K562 (cell line): ENCODE measurements at regions not wholly inside any gene's neighbourhood (a gene's known extent, or its start where the extent isn't known, plus 50 kb on each side); places are given as distances from the start of the nearest gene placed in this dataset.

Experiments
- BCLAF1 ChIP-seq, 2 experiments: fragments of 450-650 bp in 1 of 2; IDR thresholded peaks; 2 replicates each; pipeline ENCODE4 v1.6.1; 2011 to 2017; ENCODE audit warnings: low read depth in 2 of 2, antibody characterized with exemption in 1 of 2, borderline replicate concordance in 1 of 2, low read length in 1 of 2, mild to moderate bottlenecking in 1 of 2, mixed read lengths in 1 of 2; ENCODE audit not compliant: control insufficient read depth in 1 of 2
- FOXA1 ChIP-seq: fragments of 450-650 bp; IDR thresholded peaks from 2 replicates; pipeline ENCODE4 v1.6.1; 2016; ENCODE audit warnings: mild to moderate bottlenecking, borderline replicate concordance
- GATA2 ChIP-seq: sonication (generic); formaldehyde crosslinking; IDR thresholded peaks from 2 replicates; pipeline ENCODE4 v1.4.0; 2020; ENCODE audit warnings: mild to moderate bottlenecking, missing genetic modification reagents
- GTF2F1 ChIP-seq: IDR thresholded peaks from 2 replicates; pipeline ENCODE4 v1.6.1; 2011; ENCODE audit warnings: low read depth, low read length, improper control_type of control experiment
- JUN ChIP-seq, 2 experiments: sonication (generic) in 1 of 2; formaldehyde crosslinking in 1 of 2; IDR thresholded peaks; 2 replicates each; pipeline versions ENCODE4 v1.6.1 to v1.8.0; 2012 to 2022; ENCODE audit warnings: borderline replicate concordance in 2 of 2, mild to moderate bottlenecking in 2 of 2, improper control_type of control experiment in 1 of 2, low read depth in 1 of 2, low read length in 1 of 2, missing genetic modification reagents in 1 of 2
- MAZ ChIP-seq, 2 experiments: fragments of 450-650 bp in 1 of 2; sonication (generic) in 1 of 2; formaldehyde crosslinking; IDR thresholded peaks in 1 of 2; conservative IDR thresholded peaks in 1 of 2; 2 replicates each; pipeline versions ENCODE4 v1.4.0 to v1.5.0; 2020; ENCODE audit warnings: mild to moderate bottlenecking in 1 of 2, missing genetic modification reagents in 1 of 2
- MYNN ChIP-seq, 2 experiments: sonication (generic); formaldehyde crosslinking in 1 of 2; IDR thresholded peaks; 2 replicates each; pipeline versions ENCODE4 v1.5.0 to v1.6.1; 2016 to 2020; ENCODE audit warnings: antibody characterized with exemption in 1 of 2, missing genetic modification reagents in 1 of 2
- SIN3A ChIP-seq, 2 experiments: fragments of 150-350 bp in 1 of 2; IDR thresholded peaks; 2 replicates each; pipeline ENCODE4 v1.6.1; 2011 to 2016; ENCODE audit warnings: borderline replicate concordance in 2 of 2, low read depth in 2 of 2, low read length in 2 of 2, mild to moderate bottlenecking in 2 of 2, moderate library complexity in 2 of 2; ENCODE audit not compliant: control insufficient read depth in 1 of 2
- SPI1 ChIP-seq: IDR thresholded peaks from 2 replicates; pipeline ENCODE4 v1.6.1; 2011; ENCODE audit warnings: low read depth, low read length, control low read depth, borderline replicate concordance
- ZNF174 ChIP-seq: fragments of 250-450 bp; sonication (Bioruptor Pico); IDR thresholded peaks from 2 replicates; pipeline ENCODE4 v1.4.0; 2020; ENCODE audit warnings: mild to moderate bottlenecking
- ZNF175 ChIP-seq: fragments of 200-800 bp; sonication (Bioruptor generic); IDR thresholded peaks from 2 replicates; pipeline ENCODE4 v1.6.1; 2016; ENCODE audit warnings: low read depth, mild to moderate bottlenecking, missing genetic modification characterization, missing compliant biosample characterization
- TF ChIP-seq, protein P1 (sequence below): sonication (generic); formaldehyde crosslinking; IDR thresholded peaks from 2 replicates; pipeline ENCODE4 v1.8.1; 2023; ENCODE audit warnings: mild to moderate bottlenecking, missing genetic modification reagents
- TF ChIP-seq, protein P2 (sequence below), 3 experiments: IDR thresholded peaks in 2 of 3; conservative IDR thresholded peaks in 1 of 3; 2 replicates each; pipeline ENCODE4 v1.5.1; 2011 to 2012; ENCODE audit warnings: low read length in 3 of 3, mild to moderate bottlenecking in 3 of 3, control low read depth in 2 of 3, improper control_type of control experiment in 1 of 3, inconsistent platforms in 1 of 3, low read depth in 1 of 3, mixed read lengths in 1 of 3, moderate library complexity in 1 of 3; ENCODE audit not compliant: insufficient read depth in 2 of 3

- no peak for TF ChIP-seq MYNN (IDR thresholded peaks at IDR 0.05)
- TF ChIP-seq MYNN (CRISPR knock-in tag; IDR thresholded peaks at IDR 0.05): no peak
- no peak for TF ChIP-seq GTF2F1
- TF ChIP-seq, protein P1, sequence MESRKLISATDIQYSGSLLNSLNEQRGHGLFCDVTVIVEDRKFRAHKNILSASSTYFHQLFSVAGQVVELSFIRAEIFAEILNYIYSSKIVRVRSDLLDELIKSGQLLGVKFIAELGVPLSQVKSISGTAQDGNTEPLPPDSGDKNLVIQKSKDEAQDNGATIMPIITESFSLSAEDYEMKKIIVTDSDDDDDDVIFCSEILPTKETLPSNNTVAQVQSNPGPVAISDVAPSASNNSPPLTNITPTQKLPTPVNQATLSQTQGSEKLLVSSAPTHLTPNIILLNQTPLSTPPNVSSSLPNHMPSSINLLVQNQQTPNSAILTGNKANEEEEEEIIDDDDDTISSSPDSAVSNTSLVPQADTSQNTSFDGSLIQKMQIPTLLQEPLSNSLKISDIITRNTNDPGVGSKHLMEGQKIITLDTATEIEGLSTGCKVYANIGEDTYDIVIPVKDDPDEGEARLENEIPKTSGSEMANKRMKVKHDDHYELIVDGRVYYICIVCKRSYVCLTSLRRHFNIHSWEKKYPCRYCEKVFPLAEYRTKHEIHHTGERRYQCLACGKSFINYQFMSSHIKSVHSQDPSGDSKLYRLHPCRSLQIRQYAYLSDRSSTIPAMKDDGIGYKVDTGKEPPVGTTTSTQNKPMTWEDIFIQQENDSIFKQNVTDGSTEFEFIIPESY (CRISPR knock-in tag): no peak
- TF ChIP-seq ZNF174 (CRISPR knock-in tag): no peak
- no peak for TF ChIP-seq ZNF175
- TF ChIP-seq, protein P2, sequence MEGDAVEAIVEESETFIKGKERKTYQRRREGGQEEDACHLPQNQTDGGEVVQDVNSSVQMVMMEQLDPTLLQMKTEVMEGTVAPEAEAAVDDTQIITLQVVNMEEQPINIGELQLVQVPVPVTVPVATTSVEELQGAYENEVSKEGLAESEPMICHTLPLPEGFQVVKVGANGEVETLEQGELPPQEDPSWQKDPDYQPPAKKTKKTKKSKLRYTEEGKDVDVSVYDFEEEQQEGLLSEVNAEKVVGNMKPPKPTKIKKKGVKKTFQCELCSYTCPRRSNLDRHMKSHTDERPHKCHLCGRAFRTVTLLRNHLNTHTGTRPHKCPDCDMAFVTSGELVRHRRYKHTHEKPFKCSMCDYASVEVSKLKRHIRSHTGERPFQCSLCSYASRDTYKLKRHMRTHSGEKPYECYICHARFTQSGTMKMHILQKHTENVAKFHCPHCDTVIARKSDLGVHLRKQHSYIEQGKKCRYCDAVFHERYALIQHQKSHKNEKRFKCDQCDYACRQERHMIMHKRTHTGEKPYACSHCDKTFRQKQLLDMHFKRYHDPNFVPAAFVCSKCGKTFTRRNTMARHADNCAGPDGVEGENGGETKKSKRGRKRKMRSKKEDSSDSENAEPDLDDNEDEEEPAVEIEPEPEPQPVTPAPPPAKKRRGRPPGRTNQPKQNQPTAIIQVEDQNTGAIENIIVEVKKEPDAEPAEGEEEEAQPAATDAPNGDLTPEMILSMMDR (IDR thresholded peaks at IDR 0.05 in 2 of 3, conservative IDR thresholded peaks at IDR 0.05 in 1 of 3; ENCODE audit: insufficient read depth in 2 of 3, low read depth in 1 of 3, low read length in 3 of 3): no peak
- TF ChIP-seq FOXA1: no peak
- no peak for TF ChIP-seq MAZ (CRISPR knock-in tag; conservative IDR thresholded peaks at IDR 0.05 in 1 of 2, IDR thresholded peaks at IDR 0.05 in 1 of 2)
- TF ChIP-seq BCLAF1 (IDR thresholded peaks at IDR 0.05; ENCODE audit: borderline replicate concordance in 1 of 2, control insufficient read depth in 1 of 2, low read depth in 2 of 2, low read length in 1 of 2): no peak
- no peak for TF ChIP-seq SPI1
- no peak for TF ChIP-seq GATA2 (CRISPR knock-in tag)
- no peak for TF ChIP-seq JUN (IDR thresholded peaks at IDR 0.05; ENCODE audit: borderline replicate concordance, low read depth, low read length)
- no peak for TF ChIP-seq JUN (CRISPR knock-in tag; IDR thresholded peaks at IDR 0.05; ENCODE audit: borderline replicate concordance)
- no peak for TF ChIP-seq SIN3A (IDR thresholded peaks at IDR 0.05; ENCODE audit: borderline replicate concordance in 2 of 2, control insufficient read depth in 1 of 2, low read depth in 2 of 2, low read length in 2 of 2)
Observed at GRCh38 chrX:28408017-28408723, 179.1 kb upstream of the IL1RAPL1 start.
